ENCODE measurements at regions not wholly inside any gene's neighbourhood (a gene's known extent, or its start where the extent isn't known, plus 50 kb on each side); places are given as distances from the start of the nearest gene placed in this dataset.
A peak's percentile ranks its signal among the peaks of the same experiment; 100 is the strongest.
"Not testable (repeated sequence)": the region's sequence is repeated elsewhere in the genome, so short reads cannot be mapped to it uniquely, and the experiment has no call there.

- ATAC-seq; DNase-seq; intact Hi-C loops (cut with DNase I): not testable (repeated sequence)
Observed at GRCh38 chrX:25771853-25772252, 366.3 kb upstream of the MAGEB18 start.

DNA sequence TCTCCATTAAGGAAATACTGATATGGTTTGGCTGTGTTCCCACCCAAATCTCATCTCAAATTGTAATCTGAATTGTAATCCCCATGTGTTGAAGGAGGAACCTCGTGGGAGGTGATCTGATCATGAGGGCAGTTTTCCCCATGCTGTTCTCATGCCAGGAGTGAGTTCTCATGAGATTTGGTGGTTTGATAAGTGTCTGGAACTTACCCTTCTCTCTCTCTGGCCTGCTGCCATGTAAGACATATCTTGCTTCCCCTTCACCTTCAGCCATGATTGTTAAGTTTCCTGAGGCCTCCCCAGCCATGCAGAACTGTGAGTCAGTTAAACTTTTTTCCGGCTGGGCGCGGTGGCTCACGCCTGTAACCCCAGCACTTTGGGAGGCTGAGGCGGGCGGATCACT lies 340.3 kb upstream of the MAGEB18 start:
- intact Hi-C loops (cut with DNase I); DNase-seq; ATAC-seq: not testable (repeated sequence)

DNA sequence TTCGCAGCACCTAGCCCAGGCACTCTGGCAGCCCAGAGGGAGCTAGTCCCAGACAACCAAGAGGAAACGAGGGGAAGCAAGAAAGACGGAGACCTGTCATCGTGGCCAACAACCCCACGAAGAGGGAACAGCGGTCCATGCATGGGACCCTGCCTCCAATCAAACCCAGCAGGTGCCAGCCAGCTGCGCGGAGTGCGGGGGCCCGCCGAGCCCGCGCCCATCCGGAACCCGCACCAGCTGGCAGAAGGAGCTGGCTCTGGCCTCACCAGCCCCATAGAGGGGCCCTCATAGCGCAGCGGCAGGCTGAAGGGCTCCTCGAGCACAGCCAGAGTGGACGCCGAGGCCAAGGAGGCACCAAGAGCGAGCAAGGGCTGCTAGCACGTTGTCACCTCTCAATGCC lies 332.4 kb upstream of the MAGEB18 start:
- DNase-seq (no peak), ATAC-seq (no peak)
- intact Hi-C loops (cut with DNase I) = no loop called here

DNA sequence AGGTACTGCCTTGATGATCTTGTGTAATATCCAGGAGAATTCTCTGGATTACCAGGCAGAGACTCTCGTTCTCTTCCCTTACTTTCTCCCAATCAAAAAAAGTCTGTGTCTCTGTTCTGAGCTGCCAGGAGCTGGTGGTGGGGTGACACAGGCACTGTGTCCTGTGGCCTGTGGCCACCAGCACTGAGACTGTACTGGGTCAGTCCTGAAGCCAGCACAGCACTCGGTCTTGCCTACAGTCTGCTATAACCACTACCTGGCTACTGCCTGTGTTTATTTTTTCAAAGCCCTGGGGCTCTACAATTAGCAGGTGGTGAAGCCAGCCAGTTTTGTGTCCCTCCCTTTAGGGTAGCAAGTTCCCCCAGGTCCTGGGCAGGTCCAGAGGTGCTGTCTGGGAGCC lies 331.1 kb upstream of the MAGEB18 start:
- intact Hi-C loops (cut with DNase I) = no loop called here
- DNase-seq (no peak), ATAC-seq (no peak)

DNA sequence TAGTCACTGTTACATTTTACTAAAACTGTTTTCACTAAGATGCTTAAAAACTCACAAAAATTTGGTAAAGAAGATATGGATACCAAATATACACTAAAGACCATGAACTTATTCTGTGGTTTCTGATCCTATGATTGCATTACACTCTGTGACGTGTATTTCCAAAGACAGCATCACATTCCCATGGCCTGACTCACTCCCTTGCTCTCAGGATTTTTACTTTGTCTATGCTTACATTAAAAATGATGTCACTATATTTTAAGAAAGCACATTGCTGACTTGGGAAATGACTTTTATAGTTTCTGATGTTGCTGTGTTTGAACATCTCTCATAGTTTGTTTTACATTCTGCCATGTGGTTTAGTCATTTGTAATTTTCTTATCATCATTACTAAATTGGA lies 327.9 kb upstream of the MAGEB18 start:
- intact Hi-C loops (cut with DNase I) = no loop called here
- DNase-seq = no peak
- no peak for ATAC-seq

DNA sequence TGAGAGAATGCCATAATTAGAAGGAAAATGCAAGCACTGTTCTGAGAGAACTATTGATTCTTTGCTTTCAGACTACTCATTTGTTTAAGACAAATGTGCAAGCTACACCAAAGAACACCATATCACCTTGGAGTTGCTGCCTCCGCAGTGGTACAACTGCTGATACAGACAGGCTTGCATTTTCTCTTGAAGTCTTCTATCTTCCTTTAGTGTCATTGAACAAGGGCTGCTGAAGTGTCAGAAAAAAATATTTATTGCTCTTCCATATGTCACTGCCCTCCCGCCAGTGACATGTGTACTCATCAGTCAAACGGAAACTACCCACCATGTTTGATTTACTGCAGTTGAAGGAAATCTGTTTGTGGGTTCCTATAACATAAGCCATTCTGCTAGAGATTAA lies 318.3 kb upstream of the MAGEB18 start:
- ATAC-seq = no peak
- no peak for DNase-seq
- intact Hi-C loops (cut with DNase I) = no loop called here

- intact Hi-C loops (cut with DNase I) = no loop called here
- DNase-seq (no peak), ATAC-seq (no peak)
Observed at GRCh38 chrX:25851141-25851540, 287.0 kb upstream of the MAGEB18 start.

DNA sequence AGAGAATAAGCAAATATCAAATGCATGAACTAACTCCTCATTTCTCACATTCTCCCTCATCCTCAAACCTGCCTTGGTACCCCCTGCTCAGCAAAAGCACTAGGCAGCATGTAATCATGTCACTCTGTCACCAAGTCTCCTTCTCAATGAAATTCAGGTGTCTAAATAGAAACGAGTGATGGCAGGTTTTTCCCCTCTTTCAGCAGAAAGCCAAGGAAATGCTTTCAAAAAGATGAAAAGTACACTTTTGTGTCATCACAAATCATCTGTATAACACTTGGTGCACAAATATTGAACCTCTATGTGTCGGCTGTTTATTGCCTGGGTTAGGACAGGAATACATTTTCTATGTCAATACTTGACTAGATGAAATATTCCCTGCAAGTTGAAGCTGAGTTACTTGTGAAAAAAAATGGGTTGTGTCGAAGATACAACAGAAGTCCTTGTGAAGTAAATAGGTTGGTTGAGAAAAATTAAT lies 285.1 kb upstream of the MAGEB18 start:
- DNase-seq (no peak), ATAC-seq (no peak)
- intact Hi-C loops (cut with DNase I) = no loop called here

GRCh38 chrX:25858273-25858880 lies 279.8 kb upstream of the MAGEB18 start:
- intact Hi-C loops (cut with DNase I) = no loop called here
- DNase-seq (no peak), ATAC-seq (peak in 1 of 2 donors; percentile 19)

DNA sequence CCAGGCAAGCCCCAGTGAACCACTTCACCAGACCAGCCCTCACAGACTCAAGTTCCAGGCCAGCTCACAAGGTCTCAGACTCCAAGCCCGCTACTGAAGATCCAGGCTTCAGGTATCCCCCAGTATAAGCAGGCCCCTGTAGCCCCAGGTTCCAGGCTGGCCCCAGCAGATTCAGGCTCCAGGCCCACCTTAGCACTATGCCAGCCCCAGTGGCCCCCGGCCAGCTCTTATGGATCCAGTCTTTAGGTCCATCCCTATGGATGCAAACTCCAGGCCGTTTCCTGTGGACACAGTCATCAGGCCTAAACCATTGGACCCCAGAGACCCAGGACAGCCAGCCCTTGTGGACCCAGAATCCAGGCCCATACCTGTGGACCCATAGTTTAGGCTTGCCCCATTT lies 277.8 kb upstream of the MAGEB18 start:
- intact Hi-C loops (cut with DNase I) = no loop called here
- DNase-seq = no peak
- no peak for ATAC-seq

- intact Hi-C loops (cut with DNase I) = no loop called here
- DNase-seq (no peak), ATAC-seq (no peak)
Observed at GRCh38 chrX:25869761-25870160, 268.4 kb upstream of the MAGEB18 start.

GRCh38 chrX:25872786-25873185 lies 265.4 kb upstream of the MAGEB18 start:
- intact Hi-C loops (cut with DNase I) = no loop called here
- no peak for ATAC-seq
- DNase-seq = no peak

GRCh38 chrX:25873196-25873595 lies 264.9 kb upstream of the MAGEB18 start:
- intact Hi-C loops (cut with DNase I) = no loop called here
- ATAC-seq (no peak), DNase-seq (no peak)

- ATAC-seq = no peak
- intact Hi-C loops (cut with DNase I) = no loop called here
- DNase-seq = no peak
Observed at GRCh38 chrX:25878806-25879205, 259.3 kb upstream of the MAGEB18 start.

GRCh38 chrX:25882503-25882902 lies 255.6 kb upstream of the MAGEB18 start:
- ATAC-seq; DNase-seq; intact Hi-C loops (cut with DNase I): not testable (repeated sequence)

DNA sequence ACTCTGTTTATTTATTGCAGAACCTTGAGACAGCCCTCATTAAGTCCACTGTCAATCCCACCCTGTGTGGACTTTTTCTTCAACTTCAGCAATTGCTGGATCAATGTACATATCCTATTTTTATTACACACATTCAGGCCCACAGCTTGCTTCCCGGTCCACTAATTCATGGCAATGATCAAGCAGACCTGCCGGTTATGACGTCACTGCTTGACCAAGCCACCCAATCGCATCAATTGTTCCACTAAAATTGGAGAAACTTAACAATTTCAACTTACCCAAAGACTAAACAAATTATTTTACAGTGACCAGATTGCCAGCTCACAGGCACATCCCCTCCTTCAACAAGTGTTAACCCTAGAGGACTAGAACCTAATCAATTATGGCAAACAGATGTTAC lies 240.4 kb upstream of the MAGEB18 start:
- intact Hi-C loops (cut with DNase I) = no loop called here
- ATAC-seq (no peak), DNase-seq (no peak)

DNA sequence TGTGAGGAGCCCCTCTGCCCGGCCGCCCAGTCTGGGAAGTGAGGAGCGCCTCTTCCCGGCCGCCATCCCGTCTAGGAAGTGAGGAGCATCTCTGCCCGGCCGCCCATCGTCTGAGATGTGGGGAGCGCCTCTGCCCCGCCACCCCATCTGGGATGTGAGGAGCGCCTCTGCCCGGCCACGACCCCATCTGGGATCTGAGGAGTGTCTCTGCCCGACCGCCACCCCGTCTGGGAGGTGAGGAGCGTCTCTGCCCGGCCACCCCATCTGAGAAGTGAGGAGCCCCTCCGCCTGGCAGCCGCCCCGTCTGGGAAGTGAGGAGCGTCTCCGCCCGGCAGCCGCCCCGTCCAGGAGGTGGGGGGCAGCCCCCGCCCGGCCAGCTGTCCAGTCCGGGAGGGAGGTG lies 232.4 kb upstream of the MAGEB18 start:
- DNase-seq; intact Hi-C loops (cut with DNase I); ATAC-seq: not testable (repeated sequence)

- no peak for DNase-seq
- intact Hi-C loops (cut with DNase I) = no loop called here
- ATAC-seq = no peak
Observed at GRCh38 chrX:25925946-25926345, 212.2 kb upstream of the MAGEB18 start.

- no peak for ATAC-seq
- intact Hi-C loops (cut with DNase I) = no loop called here
Observed at GRCh38 chrX:25928316-25928715, 209.8 kb upstream of the MAGEB18 start.

GRCh38 chrX:25941087-25941486 lies 197.1 kb upstream of the MAGEB18 start:
- intact Hi-C loops (cut with DNase I) = no loop called here
- no peak for DNase-seq
- no peak for ATAC-seq

More at GRCh38 chrX:25928316-25928715, 209.8 kb upstream of the MAGEB18 start:
- DNase-seq = no peak

DNA sequence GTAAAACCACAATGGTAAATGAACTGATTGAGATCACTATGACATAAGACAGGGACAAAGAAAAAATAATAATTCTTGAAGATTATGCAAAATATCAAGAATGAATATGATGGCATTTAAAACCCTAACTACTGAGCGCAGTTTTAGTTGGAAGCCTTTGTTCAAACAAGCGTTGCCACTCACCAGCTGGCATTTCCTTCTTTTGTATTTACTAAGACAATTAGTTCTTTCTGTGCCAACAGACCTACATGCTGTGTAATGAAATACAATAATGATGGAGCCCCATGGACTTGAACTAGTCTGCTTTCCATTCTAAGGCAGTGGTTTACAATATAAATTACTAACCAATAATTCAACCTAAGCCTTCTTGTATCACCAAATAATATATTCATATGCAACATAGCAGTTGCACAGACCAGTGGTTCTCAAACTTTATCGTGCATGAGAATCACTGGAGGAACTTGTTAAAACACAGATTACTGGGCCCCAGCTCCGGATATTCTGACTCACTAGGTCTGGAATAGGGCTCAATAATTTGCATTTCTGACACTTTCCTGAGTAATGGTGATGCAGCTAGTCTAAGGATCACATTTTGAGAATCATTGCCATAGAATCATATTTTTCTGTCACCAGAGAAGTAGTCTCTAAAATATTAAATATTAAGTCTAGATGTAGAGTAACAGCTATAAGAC lies 196.4 kb upstream of the MAGEB18 start:
- ATAC-seq = no peak
- intact Hi-C loops (cut with DNase I) = no loop called here
- no peak for DNase-seq

Measured in left cardiac atrium (tissue), 4 donors.